SK-N-SH treated with all-trans-retinoic acid at 6 μM for 48 hours (cell line): ENCODE measurements at regions not wholly inside any gene's neighbourhood (a gene's known extent, or its start where the extent isn't known, plus 50 kb on each side); places are given as distances from the start of the nearest gene placed in this dataset.

Experiments
- ATAC-seq: fragments of 200-7000 bp; cut with Tn5 transposase; 3 replicates; pipeline ENCODE4 v1.9.1; 2020; ENCODE audit warnings: mild to moderate bottlenecking, moderate library complexity
- ARNTL ChIP-seq: fragments of 450-650 bp; formaldehyde crosslinking; IDR thresholded peaks from 2 replicates; pipeline ENCODE4 v1.5.0; 2020; ENCODE audit warnings: low read depth, mild to moderate bottlenecking, moderate library complexity, borderline replicate concordance
- BACH2 ChIP-seq: fragments of 250-450 bp; sonication (Bioruptor Pico); IDR thresholded peaks from 2 replicates; pipeline ENCODE4 v1.9.0; 2021; ENCODE audit warnings: mild to moderate bottlenecking, borderline replicate concordance
- CSRNP3 ChIP-seq: fragments of 250-450 bp; sonication (Bioruptor Pico); IDR thresholded peaks from 2 replicates; pipeline ENCODE4 v1.5.1; 2021; ENCODE audit warnings: mild to moderate bottlenecking, moderate library complexity
- ESRRG ChIP-seq: fragments of 250-450 bp; sonication (Bioruptor Pico); IDR thresholded peaks from 2 replicates; pipeline ENCODE4 v1.6.1; 2021; ENCODE audit warnings: mild to moderate bottlenecking
- ISL1 ChIP-seq: fragments of 250-450 bp; sonication (Bioruptor Pico); IDR thresholded peaks from 2 replicates; pipeline ENCODE4 v2.1.2; 2022; ENCODE audit warnings: mild to moderate bottlenecking, moderate library complexity
- OSR1 ChIP-seq: fragments of 250-450 bp; sonication (Bioruptor Pico); IDR thresholded peaks from 2 replicates; pipeline ENCODE4 v1.8.0; 2022; ENCODE audit warnings: moderate library complexity, mild to moderate bottlenecking, inconsistent platforms
- POU6F1 ChIP-seq: fragments of 250-450 bp; sonication (Bioruptor Pico); IDR thresholded peaks from 2 replicates; pipeline ENCODE4 v1.8.0; 2021; ENCODE audit warnings: low read depth, mild to moderate bottlenecking, moderate library complexity, borderline replicate concordance
- PPARA ChIP-seq: fragments of 250-450 bp; sonication (Bioruptor Pico); IDR thresholded peaks from 2 replicates; pipeline ENCODE4 v1.5.0; 2020; ENCODE audit warnings: mild to moderate bottlenecking, borderline replicate concordance
- SNAI2 ChIP-seq: fragments of 250-450 bp; sonication (Bioruptor Pico); IDR thresholded peaks from 2 replicates; pipeline ENCODE4 v1.5.0; 2020; ENCODE audit warnings: mild to moderate bottlenecking, moderate library complexity
- TCF4 ChIP-seq: fragments of 250-450 bp; sonication (Bioruptor Pico); IDR thresholded peaks from 2 replicates; pipeline ENCODE4 v1.8.0; 2021; ENCODE audit warnings: mild to moderate bottlenecking, moderate library complexity, borderline replicate concordance
- TOX ChIP-seq: fragments of 250-450 bp; sonication (Bioruptor Pico); IDR thresholded peaks from 2 replicates; pipeline ENCODE4 v1.8.0; 2021; ENCODE audit warnings: mild to moderate bottlenecking, moderate library complexity, borderline replicate concordance
- TSHZ2 ChIP-seq: fragments of 250-450 bp; sonication (Bioruptor Pico); IDR thresholded peaks from 2 replicates; pipeline ENCODE4 v1.5.0; 2020; ENCODE audit warnings: mild to moderate bottlenecking, moderate library complexity
- ZC3H10 ChIP-seq: fragments of 250-450 bp; sonication (Bioruptor Pico); IDR thresholded peaks from 2 replicates; pipeline ENCODE4 v1.5.1; 2021; ENCODE audit warnings: mild to moderate bottlenecking, moderate library complexity
- ZFP30 ChIP-seq: fragments of 450-650 bp; formaldehyde crosslinking; IDR thresholded peaks from 2 replicates; pipeline ENCODE4 v1.5.0; 2022; ENCODE audit warnings: mild to moderate bottlenecking, moderate library complexity
- ZNF565 ChIP-seq: fragments of 450-650 bp; formaldehyde crosslinking; conservative IDR thresholded peaks from 2 replicates; pipeline ENCODE4 v1.5.0; 2020; ENCODE audit warnings: low read depth, mild to moderate bottlenecking, moderate library complexity
- TF ChIP-seq, protein P1 (sequence below): fragments of 250-450 bp; sonication (Bioruptor Pico); IDR thresholded peaks from 2 replicates; pipeline ENCODE4 v1.8.0; 2020; ENCODE audit warnings: mild to moderate bottlenecking, moderate library complexity, borderline replicate concordance
- TF ChIP-seq, protein P2 (sequence below): fragments of 250-450 bp; sonication (Bioruptor Pico); IDR thresholded peaks from 2 replicates; pipeline ENCODE4 v1.5.1; 2020; ENCODE audit warnings: low read depth, mild to moderate bottlenecking, moderate library complexity

DNA sequence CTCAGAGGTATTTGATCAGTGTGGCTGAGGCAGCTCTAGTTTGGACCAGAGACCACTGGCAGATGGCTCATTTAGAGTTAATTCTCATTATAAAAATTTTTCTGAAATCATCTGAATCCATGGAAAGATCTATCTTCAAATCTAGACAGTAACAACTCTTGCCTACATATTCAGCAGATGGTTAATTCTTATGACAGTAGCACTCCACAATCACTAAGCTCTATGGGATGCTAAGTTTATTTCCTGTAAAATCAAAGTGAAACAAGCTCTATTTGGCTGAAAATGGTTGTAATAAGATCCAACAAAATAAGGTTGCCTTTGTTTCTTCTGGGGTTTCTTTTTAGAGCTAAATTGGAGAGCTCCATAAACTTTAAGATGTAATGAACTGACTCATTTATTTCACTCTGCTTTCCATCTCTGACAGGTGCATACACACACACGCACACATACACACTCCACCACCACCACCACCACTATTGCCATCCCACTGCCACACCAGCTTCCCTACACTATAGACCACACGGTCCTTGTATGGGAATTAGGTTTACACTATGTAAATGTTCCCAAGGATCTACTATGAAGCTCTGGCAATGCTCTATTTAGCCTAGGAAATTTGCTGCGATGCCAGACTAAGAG is 293.1 kb downstream of the RPAP3 start:
- TF ChIP-seq ARNTL (CRISPR knock-in tag) (no peak), ZNF565 (no peak), CSRNP3 (CRISPR knock-in tag) (no peak)
- TF ChIP-seq, protein P1, sequence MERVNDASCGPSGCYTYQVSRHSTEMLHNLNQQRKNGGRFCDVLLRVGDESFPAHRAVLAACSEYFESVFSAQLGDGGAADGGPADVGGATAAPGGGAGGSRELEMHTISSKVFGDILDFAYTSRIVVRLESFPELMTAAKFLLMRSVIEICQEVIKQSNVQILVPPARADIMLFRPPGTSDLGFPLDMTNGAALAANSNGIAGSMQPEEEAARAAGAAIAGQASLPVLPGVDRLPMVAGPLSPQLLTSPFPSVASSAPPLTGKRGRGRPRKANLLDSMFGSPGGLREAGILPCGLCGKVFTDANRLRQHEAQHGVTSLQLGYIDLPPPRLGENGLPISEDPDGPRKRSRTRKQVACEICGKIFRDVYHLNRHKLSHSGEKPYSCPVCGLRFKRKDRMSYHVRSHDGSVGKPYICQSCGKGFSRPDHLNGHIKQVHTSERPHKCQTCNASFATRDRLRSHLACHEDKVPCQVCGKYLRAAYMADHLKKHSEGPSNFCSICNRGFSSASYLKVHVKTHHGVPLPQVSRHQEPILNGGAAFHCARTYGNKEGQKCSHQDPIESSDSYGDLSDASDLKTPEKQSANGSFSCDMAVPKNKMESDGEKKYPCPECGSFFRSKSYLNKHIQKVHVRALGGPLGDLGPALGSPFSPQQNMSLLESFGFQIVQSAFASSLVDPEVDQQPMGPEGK, result no peak
- no peak for ATAC-seq

DNA sequence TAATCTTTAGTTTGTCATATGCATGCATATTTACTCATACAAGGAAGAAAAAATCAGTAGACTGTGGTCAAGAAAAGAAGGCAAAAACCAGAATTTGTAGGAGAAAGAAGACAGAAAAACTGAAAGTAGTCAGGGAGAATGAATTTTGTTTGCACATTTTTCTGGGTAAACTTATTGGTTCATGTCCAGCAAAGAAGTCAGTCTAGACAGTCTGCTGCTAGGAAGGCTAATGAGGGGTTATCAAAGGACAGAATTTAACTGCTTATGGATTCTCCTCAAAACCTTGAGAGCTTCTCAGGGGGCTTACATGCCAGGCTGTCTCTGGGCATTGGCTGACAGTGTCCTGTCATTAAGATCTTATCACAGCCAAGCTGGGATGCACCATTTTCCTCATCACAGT is 293.9 kb downstream of the RPAP3 start:
- TF ChIP-seq ZC3H10 (CRISPR knock-in tag), result no peak
- ATAC-seq, result no peak

DNA sequence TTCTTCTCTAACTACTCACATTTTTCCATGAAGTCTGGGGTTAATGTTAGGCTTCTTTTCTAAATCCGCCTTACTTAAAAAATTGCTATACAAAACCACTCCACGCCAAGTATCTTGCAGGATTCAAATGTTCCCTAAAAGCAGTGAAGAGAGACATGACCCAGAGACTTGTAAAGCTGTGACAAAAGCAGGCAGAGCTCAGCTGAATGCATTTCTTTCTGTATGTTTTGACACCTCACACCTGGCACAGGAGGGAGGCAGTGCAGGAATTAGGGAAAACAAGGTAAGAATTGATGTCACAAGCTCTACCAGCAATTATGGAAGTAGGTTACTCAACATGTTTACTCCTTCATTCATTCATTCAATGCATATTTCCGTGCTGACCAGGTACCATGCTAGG is 295.0 kb downstream of the RPAP3 start:
- TF ChIP-seq TCF4 (CRISPR knock-in tag), result no peak
- no peak for TF ChIP-seq ZFP30 (CRISPR knock-in tag)
- TF ChIP-seq TOX (CRISPR knock-in tag), result no peak
- no peak for TF ChIP-seq ESRRG (CRISPR knock-in tag)
- TF ChIP-seq, protein P2, sequence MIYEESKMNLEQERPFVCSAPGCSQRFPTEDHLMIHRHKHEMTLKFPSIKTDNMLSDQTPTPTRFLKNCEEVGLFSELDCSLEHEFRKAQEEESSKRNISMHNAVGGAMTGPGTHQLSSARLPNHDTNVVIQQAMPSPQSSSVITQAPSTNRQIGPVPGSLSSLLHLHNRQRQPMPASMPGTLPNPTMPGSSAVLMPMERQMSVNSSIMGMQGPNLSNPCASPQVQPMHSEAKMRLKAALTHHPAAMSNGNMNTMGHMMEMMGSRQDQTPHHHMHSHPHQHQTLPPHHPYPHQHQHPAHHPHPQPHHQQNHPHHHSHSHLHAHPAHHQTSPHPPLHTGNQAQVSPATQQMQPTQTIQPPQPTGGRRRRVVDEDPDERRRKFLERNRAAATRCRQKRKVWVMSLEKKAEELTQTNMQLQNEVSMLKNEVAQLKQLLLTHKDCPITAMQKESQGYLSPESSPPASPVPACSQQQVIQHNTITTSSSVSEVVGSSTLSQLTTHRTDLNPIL (CRISPR knock-in tag), result no peak
- TF ChIP-seq, protein P1, result no peak
- no peak for TF ChIP-seq SNAI2 (CRISPR knock-in tag)
- TF ChIP-seq TSHZ2 (CRISPR knock-in tag), result no peak
- TF ChIP-seq CSRNP3 (CRISPR knock-in tag), result no peak
- no peak for TF ChIP-seq BACH2 (CRISPR knock-in tag)
- TF ChIP-seq ISL1 (CRISPR knock-in tag), result no peak
- TF ChIP-seq OSR1 (CRISPR knock-in tag), result no peak
- no peak for TF ChIP-seq POU6F1 (CRISPR knock-in tag)
- TF ChIP-seq ARNTL (CRISPR knock-in tag), result no peak
- TF ChIP-seq PPARA, result no peak
- TF ChIP-seq, all 23 proteins: peak for 0
- ATAC-seq, result no peak
